ENCODE measurements at regions not wholly inside any gene's neighbourhood (a gene's known extent, or its start where the extent isn't known, plus 50 kb on each side); places are given as distances from the start of the nearest gene placed in this dataset.
"Not testable (repeated sequence)": the region's sequence is repeated elsewhere in the genome, so short reads cannot be mapped to it uniquely, and the experiment has no call there.

DNA sequence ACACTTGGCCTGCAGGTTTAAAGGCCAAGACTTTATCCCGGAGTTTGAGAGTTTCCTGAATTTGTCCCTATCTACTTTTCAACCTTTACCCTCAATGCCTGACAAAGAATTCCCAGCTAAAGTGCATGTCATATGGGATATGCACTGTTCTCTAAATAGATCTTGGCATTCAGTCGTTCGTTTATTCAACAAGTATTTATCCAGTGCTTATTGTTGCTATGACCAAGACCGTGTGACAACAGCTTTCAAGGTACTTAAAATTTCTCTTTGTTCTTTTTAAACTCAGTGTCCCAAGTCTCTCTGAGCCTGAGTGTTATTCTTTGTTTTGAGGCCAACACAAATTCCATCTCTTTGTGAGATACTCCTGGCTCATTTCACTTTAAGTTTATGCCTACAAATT lies 133.4 kb downstream of the RGPD3 start:
- no peaks in the 10 kb centered on the region for H3K9me3 Mint-ChIP-seq (ENCODE audit: unreplicated experiment)
- TF ChIP-seq, protein P1, sequence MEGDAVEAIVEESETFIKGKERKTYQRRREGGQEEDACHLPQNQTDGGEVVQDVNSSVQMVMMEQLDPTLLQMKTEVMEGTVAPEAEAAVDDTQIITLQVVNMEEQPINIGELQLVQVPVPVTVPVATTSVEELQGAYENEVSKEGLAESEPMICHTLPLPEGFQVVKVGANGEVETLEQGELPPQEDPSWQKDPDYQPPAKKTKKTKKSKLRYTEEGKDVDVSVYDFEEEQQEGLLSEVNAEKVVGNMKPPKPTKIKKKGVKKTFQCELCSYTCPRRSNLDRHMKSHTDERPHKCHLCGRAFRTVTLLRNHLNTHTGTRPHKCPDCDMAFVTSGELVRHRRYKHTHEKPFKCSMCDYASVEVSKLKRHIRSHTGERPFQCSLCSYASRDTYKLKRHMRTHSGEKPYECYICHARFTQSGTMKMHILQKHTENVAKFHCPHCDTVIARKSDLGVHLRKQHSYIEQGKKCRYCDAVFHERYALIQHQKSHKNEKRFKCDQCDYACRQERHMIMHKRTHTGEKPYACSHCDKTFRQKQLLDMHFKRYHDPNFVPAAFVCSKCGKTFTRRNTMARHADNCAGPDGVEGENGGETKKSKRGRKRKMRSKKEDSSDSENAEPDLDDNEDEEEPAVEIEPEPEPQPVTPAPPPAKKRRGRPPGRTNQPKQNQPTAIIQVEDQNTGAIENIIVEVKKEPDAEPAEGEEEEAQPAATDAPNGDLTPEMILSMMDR (IDR thresholded peaks at IDR 0.05; ENCODE audit: partially characterized antibody, unreplicated experiment): no peak
- no peak for DNase-seq
- H3K4me3 Mint-ChIP-seq (ENCODE audit: unreplicated experiment): no peak overlapping the region
- no peaks in the 10 kb centered on the region for H3K27me3 Mint-ChIP-seq (ENCODE audit: unreplicated experiment)
- H3K4me1 Mint-ChIP-seq (ENCODE audit: low read depth, unreplicated experiment): no peaks in the 10 kb centered on the region
- peaks cover 5% of the 10 kb centered on the region for H3K36me3 Mint-ChIP-seq (ENCODE audit: unreplicated experiment)
- no peak overlapping the region for H3K27ac Mint-ChIP-seq (ENCODE audit: unreplicated experiment)

DNA sequence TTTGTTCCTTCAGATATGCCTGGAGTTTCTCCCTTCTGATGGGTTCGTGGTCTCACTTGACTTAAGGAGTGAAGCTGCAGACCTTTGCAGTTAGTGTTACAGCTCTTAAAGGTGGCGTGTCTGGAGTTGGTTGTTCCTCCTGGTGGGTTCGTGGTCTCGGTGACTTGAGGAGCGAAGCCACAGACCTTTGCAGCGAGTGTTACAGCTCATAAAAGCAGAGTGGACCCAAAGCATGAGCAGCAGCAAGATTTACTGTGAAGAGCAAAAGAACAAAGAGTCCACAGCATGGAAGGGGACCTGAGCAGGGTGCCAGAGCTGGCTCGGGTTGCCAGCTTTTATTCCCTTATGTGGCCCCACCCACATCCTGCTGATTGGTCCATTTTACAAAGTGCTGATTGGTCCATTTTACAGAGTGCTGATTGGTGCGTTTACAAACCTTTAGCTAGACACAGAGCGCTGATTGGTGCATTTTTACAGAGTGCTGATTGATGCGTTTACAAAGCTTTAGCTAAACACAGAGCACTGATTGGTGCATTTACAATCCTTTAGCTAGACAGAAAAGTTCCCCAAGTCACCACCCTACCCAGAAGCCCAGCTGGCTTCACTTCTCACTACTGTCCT lies 134.8 kb downstream of the RGPD3 start:
- not testable (repeated sequence) for H3K4me3 Mint-ChIP-seq (ENCODE audit: unreplicated experiment); H3K27ac Mint-ChIP-seq (ENCODE audit: unreplicated experiment); H3K27me3 Mint-ChIP-seq (ENCODE audit: unreplicated experiment); DNase-seq; H3K9me3 Mint-ChIP-seq (ENCODE audit: unreplicated experiment); H3K36me3 Mint-ChIP-seq (ENCODE audit: unreplicated experiment); H3K4me1 Mint-ChIP-seq (ENCODE audit: low read depth, unreplicated experiment)

GRCh38 chr2:106332054-106332453 lies 136.2 kb downstream of the RGPD3 start:
- TF ChIP-seq, protein P1 (IDR thresholded peaks at IDR 0.05; ENCODE audit: partially characterized antibody, unreplicated experiment): no peak
- Mint-ChIP-seq H3K36me3 (ENCODE audit: unreplicated experiment) (peaks cover 5% of the 10 kb centered on the region), H3K4me1 (ENCODE audit: low read depth, unreplicated experiment) (no peaks in the 10 kb centered on the region), H3K4me3 (ENCODE audit: unreplicated experiment) (no peak overlapping the region), H3K27me3 (ENCODE audit: unreplicated experiment) (no peaks in the 10 kb centered on the region), H3K27ac (ENCODE audit: unreplicated experiment) (no peak overlapping the region), H3K9me3 (ENCODE audit: unreplicated experiment) (no peaks in the 10 kb centered on the region)
- no peak for DNase-seq

GRCh38 chr2:106330384-106331261 lies 136.5 kb upstream of the UXS1 start:
- H3K4me1 Mint-ChIP-seq (ENCODE audit: low read depth, unreplicated experiment); H3K9me3 Mint-ChIP-seq (ENCODE audit: unreplicated experiment); H3K36me3 Mint-ChIP-seq (ENCODE audit: unreplicated experiment); H3K27me3 Mint-ChIP-seq (ENCODE audit: unreplicated experiment); DNase-seq; H3K4me3 Mint-ChIP-seq (ENCODE audit: unreplicated experiment); H3K27ac Mint-ChIP-seq (ENCODE audit: unreplicated experiment): not testable (repeated sequence)

DNA sequence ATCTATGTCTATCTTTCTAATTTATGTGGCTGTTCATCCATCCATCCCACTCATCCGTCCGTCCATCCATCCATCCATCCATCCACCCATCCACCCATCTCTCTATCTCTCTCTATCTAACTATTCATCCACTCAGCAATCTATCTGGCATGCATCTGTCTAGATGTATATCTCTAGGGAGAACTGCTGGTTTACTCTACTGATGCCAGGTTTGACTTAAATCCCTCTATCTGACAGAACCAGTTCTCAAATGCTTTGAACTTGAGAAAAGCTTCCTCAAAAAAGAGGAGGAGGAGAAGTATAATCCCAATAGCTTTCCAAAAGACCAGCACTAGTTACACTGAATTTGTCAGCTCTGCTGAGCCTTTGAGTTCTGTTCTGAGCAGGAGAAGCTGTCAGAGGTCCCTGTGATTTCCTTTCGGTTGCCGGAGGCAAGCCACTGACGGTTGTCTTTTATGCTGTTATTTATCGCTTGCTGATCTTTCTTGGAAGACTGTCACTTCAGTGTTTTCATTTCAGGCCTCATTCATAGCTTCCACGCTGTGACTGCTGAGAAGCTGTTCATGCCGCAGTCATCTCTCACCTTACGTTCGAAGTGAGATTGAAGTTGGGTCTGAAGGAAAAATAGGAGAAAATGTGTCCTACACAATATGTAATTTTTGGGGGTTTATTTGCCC lies 129.4 kb upstream of the UXS1 start:
- no peak overlapping the region for H3K4me3 Mint-ChIP-seq (ENCODE audit: unreplicated experiment)
- TF ChIP-seq, protein P1 (IDR thresholded peaks at IDR 0.05; ENCODE audit: partially characterized antibody, unreplicated experiment): no peak
- no peaks in the 10 kb centered on the region for H3K27me3 Mint-ChIP-seq (ENCODE audit: unreplicated experiment)
- H3K27ac Mint-ChIP-seq (ENCODE audit: unreplicated experiment): no peak overlapping the region
- no peaks in the 10 kb centered on the region for H3K36me3 Mint-ChIP-seq (ENCODE audit: unreplicated experiment)
- no peaks in the 10 kb centered on the region for H3K4me1 Mint-ChIP-seq (ENCODE audit: low read depth, unreplicated experiment)
- H3K9me3 Mint-ChIP-seq (ENCODE audit: unreplicated experiment): peaks cover 3% of the 10 kb centered on the region
- DNase-seq: no peak
